GM12864 (cell line): ENCODE measurements at regions not wholly inside any gene's neighbourhood (a gene's known extent, or its start where the extent isn't known, plus 50 kb on each side); places are given as distances from the start of the nearest gene placed in this dataset.

Experiments used
- DNase-seq: peaks from one replicate; pipeline ENCODE4 v3.0.0-alpha.2; 2011; ENCODE audit warnings: low read depth
- H3K4me3 ChIP-seq: 2 replicates; pipeline ENCODE4 v1.5.1; 2011; ENCODE audit warnings: mild to moderate bottlenecking, low read depth, low read length, control low read depth
- TF ChIP-seq, protein P1 (sequence below): IDR thresholded peaks from 2 replicates; pipeline ENCODE4 v1.5.1; 2011; ENCODE audit warnings: low read depth, mild to moderate bottlenecking, moderate library complexity, low read length, control low read depth, inconsistent platforms; ENCODE audit errors: missing control alignments

- no peak for DNase-seq
- no peak overlapping the region for H3K4me3 ChIP-seq
- TF ChIP-seq, protein P1, sequence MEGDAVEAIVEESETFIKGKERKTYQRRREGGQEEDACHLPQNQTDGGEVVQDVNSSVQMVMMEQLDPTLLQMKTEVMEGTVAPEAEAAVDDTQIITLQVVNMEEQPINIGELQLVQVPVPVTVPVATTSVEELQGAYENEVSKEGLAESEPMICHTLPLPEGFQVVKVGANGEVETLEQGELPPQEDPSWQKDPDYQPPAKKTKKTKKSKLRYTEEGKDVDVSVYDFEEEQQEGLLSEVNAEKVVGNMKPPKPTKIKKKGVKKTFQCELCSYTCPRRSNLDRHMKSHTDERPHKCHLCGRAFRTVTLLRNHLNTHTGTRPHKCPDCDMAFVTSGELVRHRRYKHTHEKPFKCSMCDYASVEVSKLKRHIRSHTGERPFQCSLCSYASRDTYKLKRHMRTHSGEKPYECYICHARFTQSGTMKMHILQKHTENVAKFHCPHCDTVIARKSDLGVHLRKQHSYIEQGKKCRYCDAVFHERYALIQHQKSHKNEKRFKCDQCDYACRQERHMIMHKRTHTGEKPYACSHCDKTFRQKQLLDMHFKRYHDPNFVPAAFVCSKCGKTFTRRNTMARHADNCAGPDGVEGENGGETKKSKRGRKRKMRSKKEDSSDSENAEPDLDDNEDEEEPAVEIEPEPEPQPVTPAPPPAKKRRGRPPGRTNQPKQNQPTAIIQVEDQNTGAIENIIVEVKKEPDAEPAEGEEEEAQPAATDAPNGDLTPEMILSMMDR = no peak
Observed at GRCh38 chr3:187545366-187545765, 124.8 kb downstream of the SST start.

GRCh38 chr3:187544326-187544725 lies 125.9 kb downstream of the SST start:
- TF ChIP-seq, protein P1 = no peak
- DNase-seq = no peak
- no peak overlapping the region for H3K4me3 ChIP-seq

- no peak for DNase-seq
- no peak overlapping the region for H3K4me3 ChIP-seq
- TF ChIP-seq, protein P1 = no peak
Observed at GRCh38 chr3:187540847-187541246, 129.3 kb downstream of the SST start.

GRCh38 chr3:187536185-187536584 lies 134.0 kb downstream of the SST start:
- TF ChIP-seq, protein P1 = no peak
- no peak overlapping the region for H3K4me3 ChIP-seq

GRCh38 chr3:187533797-187534196 lies 136.4 kb downstream of the SST start:
- TF ChIP-seq, protein P1 = no peak
- H3K4me3 ChIP-seq = no peak overlapping the region
- DNase-seq = no peak

More at GRCh38 chr3:187536185-187536584, 134.0 kb downstream of the SST start:
- no peak for DNase-seq

DNA sequence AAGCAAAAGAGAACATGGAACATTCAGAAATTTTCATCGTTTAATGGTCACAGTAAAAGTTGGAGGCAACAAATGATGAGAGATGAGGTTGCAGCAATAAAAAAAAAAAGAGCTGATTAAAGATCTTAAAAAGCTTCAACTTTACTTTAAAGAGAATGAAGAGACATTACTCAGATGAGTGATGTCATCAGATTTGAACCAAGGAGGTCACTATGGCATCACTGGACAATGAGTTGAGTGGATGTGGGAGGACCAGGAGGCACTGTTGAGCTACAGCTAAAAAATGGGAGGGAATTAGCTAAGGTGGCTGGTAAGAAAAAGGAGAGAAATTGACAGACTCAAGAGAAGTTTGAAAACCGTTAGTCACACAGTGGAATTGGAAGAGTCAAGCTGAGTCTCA lies 138.4 kb downstream of the SST start:
- no peak for DNase-seq
- TF ChIP-seq, protein P1 = no peak
- H3K4me3 ChIP-seq = no peak overlapping the region

GRCh38 chr3:187522890-187523289 lies 147.3 kb downstream of the SST start:
- H3K4me3 ChIP-seq = no peak overlapping the region
- no peak for DNase-seq
- TF ChIP-seq, protein P1 = no peak
